PC-9 (cell line): ENCODE measurements at regions not wholly inside any gene's neighbourhood (a gene's known extent, or its start where the extent isn't known, plus 50 kb on each side); places are given as distances from the start of the nearest gene placed in this dataset.

ENCODE experiments used
- BruUV-seq: library from RNA; stranded (reverse); fragments of 400-500 nt; replicated peaks from 2 replicates; lab custom pipeline; 2021; lab: Mats Ljungman, UMichigan
- CTCF ChIA-PET: fragments of 300-600 bp; sonication (Branson Sonifier 250); formaldehyde crosslinking; loops from one replicate; lab custom pipeline; 2022; ENCODE audit warnings: antibody characterized with exemption; lab: Charles Lee
- POLR2A ChIA-PET: fragments of 300-600 bp; sonication (Branson Sonifier 250); formaldehyde crosslinking; loops from one replicate; lab custom pipeline; 2022; ENCODE audit warnings: antibody characterized with exemption; ENCODE audit not compliant: unreplicated experiment; lab: Charles Lee
- DNase-seq, 2 experiments: peaks; one replicate each; pipeline versions ENCODE4 v3.0.0 to v3.0.0-alpha.2; 2015 to 2022; ENCODE audit warnings: mixed read lengths in 1 of 2
- H2AFZ ChIP-seq: fragments of 200-600 bp; sonication (generic); 2 replicates; pipeline ENCODE4 v1.8.1; 2017; ENCODE audit warnings: antibody characterized with exemption
- H3F3A ChIP-seq: fragments of 200-600 bp; sonication (generic); 2 replicates; pipeline ENCODE4 v1.8.1; 2017; ENCODE audit warnings: antibody characterized with exemption, mild to moderate bottlenecking, low read depth; ENCODE audit not compliant: insufficient read depth
- H3K27ac ChIP-seq: fragments of 200-600 bp; sonication (generic); 2 replicates; pipeline ENCODE4 v1.6.1; 2016; ENCODE audit warnings: mixed run types
- H3K27me3 ChIP-seq: fragments of 200-600 bp; sonication (generic); 2 replicates; pipeline ENCODE4 v1.6.1; 2016; ENCODE audit warnings: low read depth, mixed run types; ENCODE audit not compliant: insufficient read depth
- H3K36me3 ChIP-seq: fragments of 200-600 bp; sonication (generic); 2 replicates; pipeline ENCODE4 v1.6.1; 2016; ENCODE audit warnings: low read depth, mixed run types
- H3K4me1 ChIP-seq: fragments of 200-600 bp; sonication (generic); replicated peaks from 2 replicates; pipeline ENCODE4 v1.6.1; 2016; ENCODE audit warnings: mixed run types; ENCODE audit not compliant: insufficient read depth
- H3K4me2 ChIP-seq: fragments of 200-600 bp; sonication (generic); 2 replicates; pipeline ENCODE4 v1.6.1; 2017; ENCODE audit warnings: mixed run types
- H3K4me3 ChIP-seq: fragments of 200-600 bp; sonication (generic); 2 replicates; pipeline ENCODE4 v1.6.1; 2016; ENCODE audit warnings: mixed run types
- H3K79me2 ChIP-seq: fragments of 200-600 bp; sonication (generic); 2 replicates; pipeline ENCODE4 v1.6.1; 2017; ENCODE audit warnings: low read depth, mixed run types
- H3K9me2 ChIP-seq: fragments of 200-600 bp; sonication (generic); 2 replicates; pipeline ENCODE4 v1.8.1; 2017; ENCODE audit warnings: mild to moderate bottlenecking; ENCODE audit not compliant: insufficient read depth
- H3K9me3 ChIP-seq: fragments of 200-600 bp; sonication (generic); 2 replicates; pipeline ENCODE4 v1.8.1; 2016; ENCODE audit warnings: low read depth; ENCODE audit not compliant: insufficient read depth
- H4K20me1 ChIP-seq: fragments of 200-600 bp; sonication (generic); 2 replicates; pipeline ENCODE4 v1.8.1; 2017; ENCODE audit not compliant: insufficient read depth
- EZH2 ChIP-seq: fragments of 200-600 bp; sonication (generic); IDR thresholded peaks from 2 replicates; pipeline ENCODE4 v1.8.0; 2017; ENCODE audit warnings: antibody characterized with exemption, low read depth
- intact Hi-C: fragments of 100-400 bp; cut with micrococcal nuclease; formaldehyde crosslinking; loops from one replicate; pipeline ENCODE4 v1.10.0; 2022; ENCODE audit not compliant: unreplicated experiment
- TF ChIP-seq, protein P1 (sequence below): fragments of 200-600 bp; sonication (generic); conservative IDR thresholded peaks from 2 replicates; pipeline ENCODE4 v1.6.1; 2017; ENCODE audit warnings: mixed run types, antibody characterized with exemption, mild to moderate bottlenecking, moderate library complexity

DNA sequence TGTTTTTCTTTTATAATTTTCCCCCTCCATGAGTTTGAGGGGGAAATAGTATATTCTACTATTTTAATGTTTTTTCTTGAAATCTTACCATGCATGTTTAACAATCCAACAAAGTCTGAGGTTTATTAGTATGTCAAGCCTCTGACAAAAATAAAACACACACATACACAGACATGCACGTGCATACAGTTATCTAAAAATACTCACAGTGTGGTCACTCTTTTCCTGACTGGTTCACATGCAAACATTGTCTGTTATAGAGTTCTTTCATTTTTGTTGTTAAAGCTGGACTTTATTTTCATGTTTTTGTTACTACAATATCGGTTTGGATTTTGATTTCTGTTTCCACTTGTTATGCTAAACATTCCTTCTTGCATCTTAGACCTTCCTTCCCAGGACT lies 236.6 kb downstream of the MFSD1 start:
- Histone ChIP-seq H3K27ac (no peak overlapping the region), H3K9me3 (no peaks in the 10 kb centered on the region), H3F3A (no peaks in the 10 kb centered on the region), H3K79me2 (no peaks in the 10 kb centered on the region), H3K36me3 (no peaks in the 10 kb centered on the region), H4K20me1 (no peaks in the 10 kb centered on the region), H3K4me2 (no peak overlapping the region), H2AFZ (no peak overlapping the region), H3K4me1 (no peaks in the 10 kb centered on the region), H3K4me3 (no peak overlapping the region), H3K27me3 (no peaks in the 10 kb centered on the region), H3K9me2 (no peaks in the 10 kb centered on the region)
- POLR2A ChIA-PET, result no interaction called here
- CTCF ChIA-PET, result no interaction called here
- DNase-seq, result no peak
- BruUV-seq, result no TSS peak
- TF ChIP-seq EZH2, result no peak
- TF ChIP-seq, protein P1, sequence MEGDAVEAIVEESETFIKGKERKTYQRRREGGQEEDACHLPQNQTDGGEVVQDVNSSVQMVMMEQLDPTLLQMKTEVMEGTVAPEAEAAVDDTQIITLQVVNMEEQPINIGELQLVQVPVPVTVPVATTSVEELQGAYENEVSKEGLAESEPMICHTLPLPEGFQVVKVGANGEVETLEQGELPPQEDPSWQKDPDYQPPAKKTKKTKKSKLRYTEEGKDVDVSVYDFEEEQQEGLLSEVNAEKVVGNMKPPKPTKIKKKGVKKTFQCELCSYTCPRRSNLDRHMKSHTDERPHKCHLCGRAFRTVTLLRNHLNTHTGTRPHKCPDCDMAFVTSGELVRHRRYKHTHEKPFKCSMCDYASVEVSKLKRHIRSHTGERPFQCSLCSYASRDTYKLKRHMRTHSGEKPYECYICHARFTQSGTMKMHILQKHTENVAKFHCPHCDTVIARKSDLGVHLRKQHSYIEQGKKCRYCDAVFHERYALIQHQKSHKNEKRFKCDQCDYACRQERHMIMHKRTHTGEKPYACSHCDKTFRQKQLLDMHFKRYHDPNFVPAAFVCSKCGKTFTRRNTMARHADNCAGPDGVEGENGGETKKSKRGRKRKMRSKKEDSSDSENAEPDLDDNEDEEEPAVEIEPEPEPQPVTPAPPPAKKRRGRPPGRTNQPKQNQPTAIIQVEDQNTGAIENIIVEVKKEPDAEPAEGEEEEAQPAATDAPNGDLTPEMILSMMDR, result no peak
- intact Hi-C loops, result no loop called here

DNA sequence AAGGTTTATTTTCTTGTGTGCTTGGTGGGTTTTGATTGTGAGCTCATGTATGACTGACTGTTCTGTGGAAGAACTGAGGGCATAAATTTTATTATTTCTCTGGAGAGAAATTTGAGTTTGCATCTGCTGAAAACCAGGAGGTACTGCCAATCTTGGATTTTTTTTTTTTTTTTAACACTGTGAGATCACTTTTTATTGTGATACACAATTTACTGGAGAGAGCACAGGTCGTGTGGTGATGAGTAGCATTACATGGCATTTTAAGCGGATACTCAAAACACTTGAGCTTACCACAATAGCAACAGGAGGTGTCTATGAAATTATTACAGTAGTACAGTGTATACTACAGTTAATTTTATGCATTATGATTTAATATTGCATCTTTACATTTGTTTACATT lies 237.4 kb downstream of the MFSD1 start:
- H3K27ac ChIP-seq, result no peak overlapping the region
- TF ChIP-seq, protein P1, result no peak
- H3K36me3 ChIP-seq, result no peaks in the 10 kb centered on the region
- no peak overlapping the region for H3K4me2 ChIP-seq
- DNase-seq, result no peak
- no TSS peak for BruUV-seq
- H4K20me1 ChIP-seq, result no peaks in the 10 kb centered on the region
- H3K4me1 ChIP-seq, result no peaks in the 10 kb centered on the region
- H2AFZ ChIP-seq, result no peak overlapping the region
- intact Hi-C loops, result no loop called here
- no peaks in the 10 kb centered on the region for H3K9me2 ChIP-seq
- ChIA-PET CTCF (interaction anchor here (0.7 kb wide), 1 partner anchor 110 kb away, joined by 3 read pairs; no protein-coding TSS in a partner anchor), POLR2A (no interaction called here)
- H3K9me3 ChIP-seq, result no peaks in the 10 kb centered on the region
- no peak overlapping the region for H3K4me3 ChIP-seq
- H3F3A ChIP-seq, result no peaks in the 10 kb centered on the region
- no peaks in the 10 kb centered on the region for H3K79me2 ChIP-seq
- H3K27me3 ChIP-seq, result no peaks in the 10 kb centered on the region

DNA sequence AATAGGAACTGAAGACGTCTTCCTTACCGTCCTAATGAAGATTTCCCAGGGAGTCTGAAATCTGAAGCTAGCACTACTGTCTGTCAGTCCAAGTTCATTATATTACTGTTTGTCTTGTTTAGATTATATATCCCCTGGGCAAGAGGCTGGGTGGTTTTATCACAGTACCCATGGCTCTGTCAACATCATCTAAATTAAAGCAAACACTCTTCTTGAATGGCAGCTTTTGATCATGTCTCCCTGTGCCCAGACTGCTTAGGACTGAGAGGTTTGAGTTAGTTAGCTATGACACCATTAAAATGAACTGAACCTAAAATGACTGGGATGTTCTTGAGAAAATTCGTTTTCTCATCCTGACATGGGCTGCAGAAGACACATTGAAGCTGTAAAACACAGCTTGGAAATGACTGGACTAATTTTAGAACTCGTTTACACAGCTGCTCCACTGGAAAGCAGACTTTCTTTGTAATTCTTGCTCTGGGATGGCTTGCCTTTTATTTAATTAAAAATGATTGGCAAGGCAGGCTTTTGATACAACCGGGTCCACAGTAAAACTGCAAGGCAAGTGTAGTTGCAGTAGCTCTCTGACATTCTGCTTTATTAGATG lies 243.5 kb downstream of the MFSD1 start:
- Histone ChIP-seq H3K27me3 (no peaks in the 10 kb centered on the region), H3K4me1 (no peaks in the 10 kb centered on the region), H3F3A (no peaks in the 10 kb centered on the region), H4K20me1 (no peaks in the 10 kb centered on the region), H3K79me2 (no peaks in the 10 kb centered on the region), H3K36me3 (no peaks in the 10 kb centered on the region), H3K4me3 (no peak overlapping the region), H3K9me2 (no peaks in the 10 kb centered on the region), H3K4me2 (no peak overlapping the region), H3K27ac (no peak overlapping the region), H2AFZ (no peak overlapping the region), H3K9me3 (no peaks in the 10 kb centered on the region)
- POLR2A ChIA-PET, result no interaction called here
- TF ChIP-seq EZH2, result no peak
- TF ChIP-seq, protein P1, result no peak
- BruUV-seq, result no TSS peak
- intact Hi-C loops, result no loop called here
- CTCF ChIA-PET, result no interaction called here
- DNase-seq, result no peak
